ENCODE measurements at regions not wholly inside any gene's neighbourhood (a gene's known extent, or its start where the extent isn't known, plus 50 kb on each side); places are given as distances from the start of the nearest gene placed in this dataset.

DNA sequence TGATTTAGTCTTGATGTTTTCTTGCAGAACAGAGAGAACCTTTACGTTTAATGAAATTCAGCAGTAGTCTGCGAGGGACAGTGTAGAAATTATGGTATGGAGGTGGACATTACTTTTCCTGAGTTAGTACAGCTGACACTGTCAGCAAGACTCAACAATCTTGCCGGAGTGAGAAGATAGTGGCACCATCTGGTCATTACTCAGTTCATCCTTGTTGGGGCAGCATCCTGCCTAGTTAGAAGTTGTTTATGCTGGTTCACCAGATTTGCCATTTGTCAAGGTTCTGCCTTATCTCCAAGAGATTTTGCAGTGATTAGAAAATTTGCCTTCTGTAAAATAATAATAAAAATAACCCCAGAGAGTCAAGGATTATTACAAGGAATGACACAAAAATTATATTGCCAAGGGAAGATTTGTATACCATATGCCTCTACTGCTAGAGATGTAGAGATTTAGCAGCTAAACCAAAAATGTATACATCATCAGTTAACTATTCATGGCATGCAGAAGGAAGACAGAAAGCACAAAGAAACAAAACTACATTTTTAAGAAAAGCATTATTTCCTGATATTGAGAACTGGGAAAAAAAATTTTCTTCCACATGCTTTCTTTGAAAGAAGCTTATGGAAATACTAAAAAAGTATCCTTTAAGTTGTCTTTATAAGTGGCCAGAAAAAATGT lies 1967.4 kb downstream of the NCAM2 start:
- TF ChIP-seq, protein P1, sequence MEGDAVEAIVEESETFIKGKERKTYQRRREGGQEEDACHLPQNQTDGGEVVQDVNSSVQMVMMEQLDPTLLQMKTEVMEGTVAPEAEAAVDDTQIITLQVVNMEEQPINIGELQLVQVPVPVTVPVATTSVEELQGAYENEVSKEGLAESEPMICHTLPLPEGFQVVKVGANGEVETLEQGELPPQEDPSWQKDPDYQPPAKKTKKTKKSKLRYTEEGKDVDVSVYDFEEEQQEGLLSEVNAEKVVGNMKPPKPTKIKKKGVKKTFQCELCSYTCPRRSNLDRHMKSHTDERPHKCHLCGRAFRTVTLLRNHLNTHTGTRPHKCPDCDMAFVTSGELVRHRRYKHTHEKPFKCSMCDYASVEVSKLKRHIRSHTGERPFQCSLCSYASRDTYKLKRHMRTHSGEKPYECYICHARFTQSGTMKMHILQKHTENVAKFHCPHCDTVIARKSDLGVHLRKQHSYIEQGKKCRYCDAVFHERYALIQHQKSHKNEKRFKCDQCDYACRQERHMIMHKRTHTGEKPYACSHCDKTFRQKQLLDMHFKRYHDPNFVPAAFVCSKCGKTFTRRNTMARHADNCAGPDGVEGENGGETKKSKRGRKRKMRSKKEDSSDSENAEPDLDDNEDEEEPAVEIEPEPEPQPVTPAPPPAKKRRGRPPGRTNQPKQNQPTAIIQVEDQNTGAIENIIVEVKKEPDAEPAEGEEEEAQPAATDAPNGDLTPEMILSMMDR (IDR thresholded peaks at IDR 0.05; ENCODE audit: insufficient read depth in 1 of 2, low read depth in 1 of 2, low read length in 1 of 2, severe bottlenecking in 1 of 2, unreplicated experiment in 1 of 2), result no peak
- POLR2A ChIA-PET, result no interaction called here
- no peaks in the 10 kb centered on the region for H3K27me3 ChIP-seq (replicated peaks; ENCODE audit: control insufficient read depth, insufficient read depth, low read length)
- no peak overlapping the region for H3K27ac Mint-ChIP-seq (ENCODE audit: unreplicated experiment)
- no peaks in the 10 kb centered on the region for H3K9me3 Mint-ChIP-seq (ENCODE audit: unreplicated experiment)
- H3K4me3 Mint-ChIP-seq (ENCODE audit: unreplicated experiment), result no peak overlapping the region
- no peaks in the 10 kb centered on the region for H3K36me3 Mint-ChIP-seq (ENCODE audit: insufficient read depth, unreplicated experiment)
- H3K4me1 ChIP-seq, result no peaks in the 10 kb centered on the region
- no peak for DNase-seq
- H3K4me3 ChIP-seq (ENCODE audit: low read depth, low read length), result no peak overlapping the region
- CTCF ChIA-PET, result no interaction called here
- no TSS peak for BruUV-seq (replicated peaks)
- peaks cover 4% of the 10 kb centered on the region for H3K27me3 Mint-ChIP-seq (ENCODE audit: insufficient read depth, unreplicated experiment)
- no peaks in the 10 kb centered on the region for H3K9me3 ChIP-seq
- H3K36me3 ChIP-seq (ENCODE audit: control insufficient read depth, insufficient read depth, low read length), result no peaks in the 10 kb centered on the region
- no peaks in the 10 kb centered on the region for H3K4me1 Mint-ChIP-seq (ENCODE audit: low read depth, unreplicated experiment)
- intact Hi-C loops (cut with micrococcal nuclease; ENCODE audit: unreplicated experiment), result no loop called here

DNA sequence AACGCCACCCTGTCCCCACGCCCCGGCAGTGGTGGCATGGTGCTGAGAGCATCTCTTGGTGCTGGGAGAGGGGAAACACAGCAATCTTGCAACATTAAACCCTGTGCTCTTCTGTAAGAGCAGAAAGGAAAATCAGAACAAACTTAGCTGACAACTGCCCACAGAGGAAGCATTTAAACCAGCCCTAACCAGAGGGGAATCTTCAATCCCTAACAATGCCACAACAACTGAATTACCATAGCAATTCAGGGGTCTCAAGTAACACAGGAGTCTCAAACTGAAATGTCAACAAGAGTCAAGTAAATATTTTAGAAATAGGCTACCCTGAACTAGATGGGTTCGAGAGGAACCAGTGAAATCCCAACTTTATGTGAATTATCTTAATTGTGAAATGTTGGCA lies 1983.6 kb downstream of the NCAM2 start:
- CTCF ChIA-PET, result no interaction called here
- H3K4me3 Mint-ChIP-seq (ENCODE audit: unreplicated experiment), result no peak overlapping the region
- H3K27me3 ChIP-seq (replicated peaks; ENCODE audit: control insufficient read depth, insufficient read depth, low read length), result no peaks in the 10 kb centered on the region
- H3K9me3 ChIP-seq, result no peaks in the 10 kb centered on the region
- no peaks in the 10 kb centered on the region for H3K4me1 Mint-ChIP-seq (ENCODE audit: low read depth, unreplicated experiment)
- no peaks in the 10 kb centered on the region for H3K4me1 ChIP-seq
- intact Hi-C loops (cut with micrococcal nuclease; ENCODE audit: unreplicated experiment), result no loop called here
- H3K36me3 ChIP-seq (ENCODE audit: control insufficient read depth, insufficient read depth, low read length), result no peaks in the 10 kb centered on the region
- POLR2A ChIA-PET, result no interaction called here
- TF ChIP-seq, protein P1 (IDR thresholded peaks at IDR 0.05; ENCODE audit: insufficient read depth in 1 of 2, low read depth in 1 of 2, low read length in 1 of 2, severe bottlenecking in 1 of 2, unreplicated experiment in 1 of 2), result no peak
- DNase-seq, result no peak
- H3K27me3 Mint-ChIP-seq (ENCODE audit: insufficient read depth, unreplicated experiment), result peaks cover 3% of the 10 kb centered on the region
- BruUV-seq (replicated peaks), result no TSS peak
- H3K9me3 Mint-ChIP-seq (ENCODE audit: unreplicated experiment), result no peaks in the 10 kb centered on the region
- no peak overlapping the region for H3K4me3 ChIP-seq (ENCODE audit: low read depth, low read length)
- H3K36me3 Mint-ChIP-seq (ENCODE audit: insufficient read depth, unreplicated experiment), result no peaks in the 10 kb centered on the region
- no peak overlapping the region for H3K27ac Mint-ChIP-seq (ENCODE audit: unreplicated experiment)

DNA sequence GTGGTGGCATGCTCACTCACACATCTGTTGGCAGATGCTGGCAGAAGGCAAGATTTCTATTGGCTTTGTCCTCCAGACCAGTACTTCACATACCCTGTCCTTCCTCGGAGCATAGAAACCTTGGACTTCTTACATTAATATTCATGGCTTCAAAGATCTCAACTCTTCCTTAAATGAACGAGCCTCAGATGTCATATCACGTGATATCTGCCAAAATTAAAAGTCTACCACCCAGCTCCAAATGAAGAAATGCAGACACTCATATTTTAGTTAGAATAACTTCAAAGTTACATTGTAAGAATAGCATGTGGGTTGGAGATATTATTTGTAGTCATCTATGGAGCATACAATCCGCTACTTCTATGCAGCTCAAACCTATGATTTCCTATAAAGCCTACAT lies 1994.9 kb downstream of the NCAM2 start:
- intact Hi-C loops (cut with micrococcal nuclease; ENCODE audit: unreplicated experiment), result no loop called here
- no peak overlapping the region for H3K27ac Mint-ChIP-seq (ENCODE audit: unreplicated experiment)
- DNase-seq, result no peak
- H3K36me3 Mint-ChIP-seq (ENCODE audit: insufficient read depth, unreplicated experiment), result no peaks in the 10 kb centered on the region
- BruUV-seq (replicated peaks), result no TSS peak
- no peaks in the 10 kb centered on the region for H3K9me3 ChIP-seq
- H3K9me3 Mint-ChIP-seq (ENCODE audit: unreplicated experiment), result no peaks in the 10 kb centered on the region
- no peaks in the 10 kb centered on the region for H3K4me1 ChIP-seq
- TF ChIP-seq, protein P1 (IDR thresholded peaks at IDR 0.05; ENCODE audit: insufficient read depth in 1 of 2, low read depth in 1 of 2, low read length in 1 of 2, severe bottlenecking in 1 of 2, unreplicated experiment in 1 of 2), result no peak
- H3K27me3 Mint-ChIP-seq (ENCODE audit: insufficient read depth, unreplicated experiment), result no peaks in the 10 kb centered on the region
- H3K27me3 ChIP-seq (replicated peaks; ENCODE audit: control insufficient read depth, insufficient read depth, low read length), result no peaks in the 10 kb centered on the region
- POLR2A ChIA-PET, result no interaction called here
- no peak overlapping the region for H3K4me3 Mint-ChIP-seq (ENCODE audit: unreplicated experiment)
- H3K36me3 ChIP-seq (ENCODE audit: control insufficient read depth, insufficient read depth, low read length), result no peaks in the 10 kb centered on the region
- H3K4me3 ChIP-seq (ENCODE audit: low read depth, low read length), result no peak overlapping the region
- no peaks in the 10 kb centered on the region for H3K4me1 Mint-ChIP-seq (ENCODE audit: low read depth, unreplicated experiment)
- CTCF ChIA-PET, result no interaction called here

Measured in Caco-2 (cell line).